Muscle layer of duodenum (tissue), 2 donors: ENCODE measurements at regions not wholly inside any gene's neighbourhood (a gene's known extent, or its start where the extent isn't known, plus 50 kb on each side); places are given as distances from the start of the nearest gene placed in this dataset.
"Not testable (repeated sequence)": the region's sequence is repeated elsewhere in the genome, so short reads cannot be mapped to it uniquely, and the experiment has no call there.

Experiments used
- H3K27ac ChIP-seq: one replicate; pipeline ENCODE4 v1.7.0; 2013; ENCODE audit warnings: mild to moderate bottlenecking, low read length
- H3K27me3 ChIP-seq: one replicate; pipeline ENCODE4 v1.7.0; 2013; ENCODE audit warnings: low read depth, mild to moderate bottlenecking, control low read depth, low read length
- H3K36me3 ChIP-seq, 2 donors: one replicate each; pipeline ENCODE4 v1.7.0; 2013; ENCODE audit warnings: low read length in 2 of 2, control low read depth in 1 of 2, mild to moderate bottlenecking in 1 of 2; ENCODE audit not compliant: insufficient read depth in 2 of 2, control insufficient read depth in 1 of 2
- H3K4me1 ChIP-seq, 2 donors: one replicate each; pipeline ENCODE4 v1.7.0; 2013; ENCODE audit warnings: low read length in 2 of 2, mild to moderate bottlenecking in 2 of 2, control low read depth in 1 of 2, moderate library complexity in 1 of 2; ENCODE audit not compliant: insufficient read depth in 2 of 2, control insufficient read depth in 1 of 2
- H3K4me3 ChIP-seq, 2 donors: one replicate each; pipeline ENCODE4 v1.7.0; 2013; ENCODE audit warnings: low read length in 2 of 2, low read depth in 1 of 2, mild to moderate bottlenecking in 1 of 2
- H3K9me3 ChIP-seq, 2 donors: one replicate each; pipeline ENCODE4 v1.7.0; 2013; ENCODE audit warnings: low read length in 2 of 2, control low read depth in 1 of 2, mild to moderate bottlenecking in 1 of 2; ENCODE audit not compliant: control insufficient read depth in 1 of 2
- donor health status: healthy.

DNA sequence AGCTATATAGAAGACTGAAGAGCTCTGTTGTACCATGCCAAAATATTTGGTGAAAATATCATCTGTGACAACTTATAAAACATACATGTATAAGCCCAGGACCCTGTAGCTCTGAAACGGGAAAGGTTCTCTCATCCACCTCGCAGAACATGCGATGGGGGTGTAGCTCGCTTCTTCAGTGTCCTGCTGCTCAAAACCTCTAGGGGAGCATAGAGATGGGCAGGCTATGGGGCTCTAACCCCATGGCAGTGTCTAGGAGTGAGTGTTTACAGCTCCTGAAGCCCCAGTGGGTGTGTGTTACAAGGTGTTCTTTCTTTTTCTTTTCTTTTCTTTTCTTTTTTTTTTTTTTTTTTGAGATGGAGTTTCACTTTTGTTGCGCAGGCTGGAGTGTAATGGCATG, 505.2 kb upstream of the SYNCRIP start:
- Histone ChIP-seq H3K9me3 (peaks cover 0 to 5% of the 10 kb centered on the region in 2 donors), H3K36me3 (no peaks in the 10 kb centered on the region), H3K27me3 (no peaks in the 10 kb centered on the region), H3K4me3 (no peak overlapping the region), H3K27ac (no peak overlapping the region), H3K4me1 (no peaks in the 10 kb centered on the region)

DNA sequence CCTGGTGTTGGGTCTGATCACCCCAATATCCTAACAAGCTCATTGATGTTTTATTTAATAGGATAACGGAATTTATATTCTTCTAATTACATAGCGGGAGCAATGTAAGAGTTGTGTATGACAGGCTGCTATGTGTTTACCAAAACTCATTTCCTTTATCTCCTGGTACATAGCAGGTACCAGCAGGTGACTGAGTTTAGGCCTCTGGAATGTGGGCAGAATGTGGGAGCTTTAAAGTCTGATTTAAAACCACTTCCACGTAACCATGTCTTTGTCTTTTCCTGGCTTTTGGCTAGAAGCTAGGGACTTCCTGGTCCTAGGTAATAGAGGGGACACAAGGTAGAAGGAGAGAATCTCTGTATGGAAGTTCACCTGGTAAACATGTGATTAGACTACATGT, 504.6 kb upstream of the SYNCRIP start:
- Histone ChIP-seq H3K4me3 (no peak overlapping the region), H3K27me3 (no peaks in the 10 kb centered on the region), H3K4me1 (no peaks in the 10 kb centered on the region), H3K27ac (no peak overlapping the region), H3K36me3 (no peaks in the 10 kb centered on the region), H3K9me3 (peaks cover 0 to 10% of the 10 kb centered on the region in 2 donors)

GRCh38 chr6:86146751-86147150, 504.1 kb upstream of the SYNCRIP start:
- not testable (repeated sequence) for H3K27ac ChIP-seq, H3K27me3 ChIP-seq, H3K4me1 ChIP-seq, H3K36me3 ChIP-seq, H3K4me3 ChIP-seq
- H3K9me3 ChIP-seq = peaks cover 0 to 12% of the 10 kb centered on the region in 2 donors

DNA sequence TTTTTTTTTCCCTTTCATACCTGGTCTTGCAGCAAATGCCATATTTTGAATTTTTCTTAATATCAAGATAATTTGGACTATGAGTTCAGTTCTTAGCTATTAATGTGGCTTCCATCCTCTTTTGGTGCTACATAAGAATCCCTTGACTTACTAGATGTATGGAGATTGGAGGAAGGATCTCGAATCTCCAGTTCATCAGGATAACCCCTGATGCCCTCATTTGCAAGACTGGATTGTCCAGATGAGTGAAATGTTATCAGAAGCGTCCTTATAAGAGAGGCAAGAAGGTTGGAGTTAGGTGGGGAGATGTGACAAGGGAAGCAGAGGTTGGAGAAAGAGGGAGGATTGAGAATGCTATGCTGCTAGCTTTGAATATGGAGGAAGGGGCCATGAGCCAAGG, 499.6 kb upstream of the SYNCRIP start:
- no peaks in the 10 kb centered on the region for H3K4me1 ChIP-seq
- no peaks in the 10 kb centered on the region for H3K27me3 ChIP-seq
- no peak overlapping the region for H3K27ac ChIP-seq
- no peaks in the 10 kb centered on the region for H3K36me3 ChIP-seq
- no peak overlapping the region for H3K4me3 ChIP-seq
- H3K9me3 ChIP-seq = peaks cover 0 to 12% of the 10 kb centered on the region in 2 donors

- Histone ChIP-seq H3K4me1 (no peaks in the 10 kb centered on the region), H3K27me3 (no peaks in the 10 kb centered on the region), H3K4me3 (no peak overlapping the region), H3K36me3 (no peaks in the 10 kb centered on the region), H3K27ac (no peak overlapping the region), H3K9me3 (peaks cover 3 to 6% of the 10 kb centered on the region in 2 donors)
Measured at GRCh38 chr6:86128130-86128814, 485.6 kb upstream of the SYNCRIP start.

DNA sequence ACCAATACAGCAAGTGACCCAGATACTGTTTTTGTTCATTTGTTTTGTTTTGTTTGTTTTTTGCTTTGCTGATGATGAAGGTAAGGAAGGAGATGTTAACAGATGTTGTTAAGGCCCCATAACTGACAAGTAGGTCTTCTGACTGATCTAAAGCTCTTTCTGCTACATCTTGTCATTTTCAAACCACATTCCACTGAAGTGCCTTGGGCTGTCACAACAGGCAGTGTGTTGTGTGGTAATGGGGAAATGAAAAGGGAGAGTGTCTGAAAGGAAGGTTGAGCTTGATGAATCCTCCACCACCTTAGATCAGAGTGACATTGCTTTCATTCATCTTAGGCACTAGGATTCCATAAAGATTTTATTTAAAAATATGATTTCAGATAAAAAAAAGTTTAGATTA, 479.4 kb upstream of the SYNCRIP start:
- Histone ChIP-seq H3K9me3 (no peaks in the 10 kb centered on the region), H3K4me3 (no peak overlapping the region), H3K27ac (no peak overlapping the region), H3K4me1 (no peaks in the 10 kb centered on the region), H3K27me3 (no peaks in the 10 kb centered on the region), H3K36me3 (no peaks in the 10 kb centered on the region)

- Histone ChIP-seq H3K27ac (no peak overlapping the region), H3K36me3 (no peaks in the 10 kb centered on the region), H3K27me3 (no peaks in the 10 kb centered on the region), H3K9me3 (no peaks in the 10 kb centered on the region), H3K4me1 (no peaks in the 10 kb centered on the region), H3K4me3 (no peak overlapping the region)
Measured at GRCh38 chr6:86118271-86118670, 475.6 kb upstream of the SYNCRIP start.

DNA sequence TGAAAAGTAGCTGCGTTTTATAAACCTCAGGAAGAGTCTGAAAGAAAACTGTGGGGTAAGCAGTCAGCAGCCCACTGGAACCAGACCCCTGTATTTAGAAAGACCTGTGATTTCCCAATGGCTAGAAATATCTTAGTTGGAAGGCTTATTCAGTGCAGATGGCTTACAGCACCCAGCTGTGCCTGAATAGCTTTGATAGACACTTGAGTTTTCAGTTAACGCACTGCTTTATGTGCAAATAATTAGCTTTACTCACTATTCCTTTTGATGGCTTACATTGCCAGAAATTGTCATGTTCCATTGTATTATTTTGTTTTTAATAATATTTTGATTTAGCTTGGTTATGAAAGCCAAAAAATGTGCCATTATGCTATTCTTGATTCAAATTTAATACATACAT, 465.3 kb upstream of the SYNCRIP start:
- Histone ChIP-seq H3K27me3 (no peaks in the 10 kb centered on the region), H3K9me3 (peaks cover 0 to 9% of the 10 kb centered on the region in 2 donors), H3K36me3 (no peaks in the 10 kb centered on the region)

GRCh38 chr6:86087954-86088353, 445.3 kb upstream of the SYNCRIP start:
- Histone ChIP-seq H3K9me3 (no peaks in the 10 kb centered on the region), H3K4me3 (no peak overlapping the region), H3K27me3 (no peaks in the 10 kb centered on the region), H3K4me1 (no peaks in the 10 kb centered on the region), H3K36me3 (no peaks in the 10 kb centered on the region), H3K27ac (no peak overlapping the region)

More for the DNA sequence above, 465.3 kb upstream of the SYNCRIP start:
- H3K4me1 ChIP-seq = no peaks in the 10 kb centered on the region
- H3K4me3 ChIP-seq = no peak overlapping the region
- H3K27ac ChIP-seq = no peak overlapping the region

- H3K36me3 ChIP-seq = no peaks in the 10 kb centered on the region
- no peak overlapping the region for H3K27ac ChIP-seq
- H3K27me3 ChIP-seq = no peaks in the 10 kb centered on the region
- H3K9me3 ChIP-seq = peaks cover 0 to 2% of the 10 kb centered on the region in 2 donors
- no peak overlapping the region for H3K4me3 ChIP-seq
- no peaks in the 10 kb centered on the region for H3K4me1 ChIP-seq
Measured at GRCh38 chr6:86079938-86080337, 437.3 kb upstream of the SYNCRIP start.

DNA sequence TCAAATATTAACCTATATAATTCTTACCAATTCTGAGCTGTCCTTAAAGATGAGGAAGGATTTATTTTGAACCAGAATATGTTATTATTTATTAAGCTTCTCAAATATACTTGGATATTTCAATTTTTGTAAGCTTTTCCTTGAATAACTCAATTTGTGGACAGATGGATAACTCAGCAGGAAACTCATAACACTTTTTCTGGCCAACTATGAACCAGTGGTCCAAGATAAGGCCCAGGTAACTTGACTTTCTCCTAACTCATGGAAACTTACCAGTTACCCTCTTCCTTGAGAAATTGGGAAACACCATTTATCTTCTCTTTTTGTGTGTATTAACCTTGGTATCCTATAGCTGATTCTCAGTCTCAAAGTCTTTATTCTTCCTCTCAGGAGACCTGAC, 427.5 kb upstream of the SYNCRIP start:
- Histone ChIP-seq H3K36me3 (no peaks in the 10 kb centered on the region), H3K4me1 (no peaks in the 10 kb centered on the region), H3K4me3 (no peak overlapping the region), H3K27me3 (no peaks in the 10 kb centered on the region), H3K27ac (no peak overlapping the region), H3K9me3 (peaks cover 0 to 6% of the 10 kb centered on the region in 2 donors)

DNA sequence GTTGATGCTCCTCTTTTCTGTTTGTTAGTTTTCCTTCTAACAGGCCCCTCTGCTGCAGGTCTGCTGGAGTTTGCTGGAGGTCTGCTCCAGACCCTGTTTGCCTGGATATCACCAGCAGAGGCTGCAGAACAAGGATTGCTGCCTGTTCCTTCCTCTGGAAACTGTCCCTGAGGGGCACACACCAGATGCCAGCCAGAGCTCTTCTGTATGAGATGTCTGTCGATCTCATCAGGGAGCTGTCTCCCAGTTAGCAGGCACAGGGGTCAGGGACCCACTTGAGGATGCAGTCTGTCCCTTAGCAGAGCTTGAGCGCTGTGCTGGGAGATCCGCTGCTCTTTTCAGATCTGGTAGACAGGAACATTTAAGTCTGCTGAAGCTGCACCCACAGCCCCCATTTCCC, 422.3 kb upstream of the SYNCRIP start:
- H3K36me3 ChIP-seq, H3K4me1 ChIP-seq, H3K27me3 ChIP-seq, H3K4me3 ChIP-seq, H3K27ac ChIP-seq, H3K9me3 ChIP-seq: not testable (repeated sequence)
